WTC11 (cell line): ENCODE measurements at regions not wholly inside any gene's neighbourhood (a gene's known extent, or its start where the extent isn't known, plus 50 kb on each side); places are given as distances from the start of the nearest gene placed in this dataset.

Source experiments
- NFE2L1 ChIP-seq: sonication (generic); formaldehyde crosslinking; IDR thresholded peaks from 2 replicates; pipeline ENCODE4 v1.8.1; 2023; ENCODE audit warnings: missing genetic modification reagents
- NR1H2 ChIP-seq: sonication (generic); formaldehyde crosslinking; IDR thresholded peaks from 2 replicates; pipeline ENCODE4 v1.9.0; 2021; ENCODE audit warnings: mild to moderate bottlenecking, moderate library complexity, missing genetic modification reagents
- ZBTB21 ChIP-seq: sonication (generic); formaldehyde crosslinking; IDR thresholded peaks from 2 replicates; pipeline ENCODE4 v1.8.1; 2023; ENCODE audit warnings: mild to moderate bottlenecking, missing genetic modification reagents, borderline replicate concordance

DNA sequence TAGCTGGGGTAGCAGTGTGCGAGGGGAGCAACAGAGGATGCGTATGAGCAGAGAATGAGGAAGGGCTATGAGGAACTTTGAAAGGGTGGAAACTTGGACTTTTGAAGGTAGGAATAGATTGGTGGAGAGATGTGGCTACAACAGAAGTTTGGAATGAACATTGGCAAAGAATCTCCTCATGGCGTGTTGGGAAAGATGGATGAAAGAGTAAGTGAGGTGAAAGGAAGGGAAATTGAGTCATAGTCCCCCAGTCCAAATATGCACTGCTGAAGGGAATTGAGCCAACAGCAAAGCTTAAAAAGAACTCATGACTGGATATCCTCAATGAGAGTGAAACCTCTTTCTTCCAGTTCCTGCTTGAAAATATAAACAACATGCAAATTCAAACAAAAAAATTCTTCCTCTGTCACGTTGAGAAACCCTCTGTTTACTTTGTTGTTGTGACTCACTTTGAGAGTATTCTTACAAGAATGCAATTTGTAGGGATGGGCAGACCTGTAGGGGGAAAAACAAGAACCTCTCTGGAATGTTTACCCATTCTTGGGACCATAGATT is 313.2 kb upstream of the KCNJ16 start:
- TF ChIP-seq ZBTB21 = no peak
- TF ChIP-seq NR1H2 (CRISPR knock-in tag) = no peak
- TF ChIP-seq NFE2L1 (CRISPR knock-in tag) = no peak
